Endothelial cell of umbilical vein (primary cell): ENCODE measurements at regions not wholly inside any gene's neighbourhood (a gene's known extent, or its start where the extent isn't known, plus 50 kb on each side); places are given as distances from the start of the nearest gene placed in this dataset.

Source experiments
- BruUV-seq: library from RNA; stranded (reverse); fragments of 400-500 nt; replicated peaks from 2 replicates; lab custom pipeline; 2021; lab: Mats Ljungman, UMichigan
- CTCF ChIA-PET: fragments of 300-600, 350-600 bp; sonication (Branson Sonifier 250); formaldehyde crosslinking; loops from one replicate; lab custom pipeline; 2021; ENCODE audit warnings: antibody characterized with exemption, inconsistent platforms; lab: Charles Lee
- POLR2A ChIA-PET: fragments of 300-600, 350-600 bp; sonication (Branson Sonifier 250); formaldehyde crosslinking; loops from one replicate; lab custom pipeline; 2021; ENCODE audit warnings: antibody characterized with exemption, inconsistent platforms; lab: Charles Lee
- DNase-seq: peaks from one replicate; pipeline ENCODE4 v3.0.0-alpha.2; 2011; ENCODE audit warnings: low read depth, low spot score
- FAIRE-seq: peaks from 2 replicates; lab custom pipeline; 2011; peaks lifted over from hg19 to GRCh38; lab: Jason Lieb, UNC
- H2AFZ ChIP-seq: 2 replicates; pipeline ENCODE4 v1.6.0; 2012; ENCODE audit warnings: low read depth, low read length, control low read depth, inconsistent platforms
- H3K27ac ChIP-seq: 2 replicates; pipeline ENCODE4 v1.5.1; 2011; ENCODE audit warnings: low read depth, mild to moderate bottlenecking, control low read depth, low read length, moderate library complexity; ENCODE audit not compliant: insufficient read depth
- H3K27me3 ChIP-seq, 2 experiments: 2 replicates each; pipeline versions ENCODE4 v1.6.0 to v1.6.1; 2011; ENCODE audit warnings: low read length in 2 of 2, mixed read lengths in 1 of 2; ENCODE audit not compliant: control insufficient read depth in 2 of 2, insufficient read depth in 2 of 2
- H3K36me3 ChIP-seq, 2 experiments: 2 replicates in 1 of 2; 3 replicates in 1 of 2; pipeline ENCODE4 v1.5.1; 2011; ENCODE audit warnings: low read length in 2 of 2, mild to moderate bottlenecking in 1 of 2, moderate library complexity in 1 of 2; ENCODE audit not compliant: control insufficient read depth in 2 of 2, insufficient read depth in 2 of 2; ENCODE audit errors: extremely low read depth in 1 of 2
- H3K4me1 ChIP-seq: 3 replicates; pipeline ENCODE4 v1.5.1; 2011; ENCODE audit warnings: mild to moderate bottlenecking, low read length; ENCODE audit not compliant: control insufficient read depth, insufficient read depth; ENCODE audit errors: extremely low read depth
- H3K4me2 ChIP-seq: 2 replicates; pipeline ENCODE4 v1.6.1; 2011; ENCODE audit warnings: low read length, control low read depth, mixed read lengths; ENCODE audit not compliant: insufficient read depth
- H3K4me3 ChIP-seq, 3 experiments: fragments of 200-600 bp in 1 of 3; sonication (generic), shearing (Covaris generic) in 1 of 3; replicated peaks in 1 of 3; 2 replicates each; pipeline ENCODE4 v1.5.1; 2011 to 2016; ENCODE audit warnings: control low read depth in 3 of 3, low read length in 3 of 3, mild to moderate bottlenecking in 2 of 3, inconsistent platforms in 1 of 3, low read depth in 1 of 3, moderate library complexity in 1 of 3; ENCODE audit not compliant: insufficient read depth in 1 of 3
- H3K79me2 ChIP-seq: 2 replicates; pipeline ENCODE4 v1.6.0; 2012; ENCODE audit warnings: low read length, inconsistent platforms; ENCODE audit not compliant: control insufficient read depth, insufficient read depth
- H3K9ac ChIP-seq: replicated peaks from 2 replicates; pipeline ENCODE3; 2011; ENCODE audit warnings: low read length, control low read depth; ENCODE audit not compliant: insufficient read depth; ENCODE audit errors: extremely low read depth
- H3K9me1 ChIP-seq: replicated peaks from 3 replicates; pipeline ENCODE4 v1.6.0; 2011; ENCODE audit warnings: mild to moderate bottlenecking, low read length; ENCODE audit not compliant: control insufficient read depth, insufficient read depth; ENCODE audit errors: extremely low read depth
- H3K9me3 ChIP-seq: replicated peaks from 2 replicates; pipeline ENCODE4 v1.5.1; 2012; ENCODE audit warnings: low read length, inconsistent platforms; ENCODE audit not compliant: control insufficient read depth, insufficient read depth
- H4K20me1 ChIP-seq: replicated peaks from 2 replicates; pipeline ENCODE3; 2011; ENCODE audit warnings: mild to moderate bottlenecking, low read length; ENCODE audit not compliant: control insufficient read depth, insufficient read depth; ENCODE audit errors: extremely low read depth
- EZH2 ChIP-seq: IDR thresholded peaks from 2 replicates; pipeline ENCODE4 v1.6.1; 2012; ENCODE audit warnings: borderline replicate concordance, low read depth, mild to moderate bottlenecking, moderate library complexity, low read length, inconsistent platforms; ENCODE audit not compliant: severe bottlenecking
- FOS ChIP-seq: IDR thresholded peaks from 2 replicates; pipeline ENCODE4 v1.6.1; 2011; ENCODE audit warnings: mild to moderate bottlenecking, low read length, moderate library complexity, borderline replicate concordance; ENCODE audit not compliant: insufficient read depth
- GATA2 ChIP-seq: IDR thresholded peaks from 2 replicates; pipeline ENCODE4 v1.7.0; 2011; ENCODE audit warnings: low read depth, mild to moderate bottlenecking, moderate library complexity, mixed read lengths, low read length; ENCODE audit not compliant: insufficient read length, insufficient read depth
- JUN ChIP-seq: IDR thresholded peaks from 2 replicates; pipeline ENCODE4 v1.6.1; 2011; ENCODE audit warnings: borderline replicate concordance, low read depth; ENCODE audit not compliant: insufficient read length, insufficient read depth
- MAX ChIP-seq: IDR thresholded peaks from 2 replicates; pipeline ENCODE4 v1.6.1; 2011; ENCODE audit not compliant: insufficient read depth, insufficient read length
- MYC ChIP-seq: IDR thresholded peaks from one replicate; pipeline ENCODE4 v1.6.1; 2011; ENCODE audit warnings: mild to moderate bottlenecking, low read depth, low read length
- POLR2A ChIP-seq: IDR thresholded peaks from 2 replicates; pipeline ENCODE4 v1.6.1; 2012; ENCODE audit warnings: low read depth, mild to moderate bottlenecking, control low read depth, low read length
- POLR2AphosphoS5 ChIP-seq: IDR thresholded peaks from 2 replicates; pipeline ENCODE4 v1.6.1; 2012; ENCODE audit warnings: low read depth, mild to moderate bottlenecking, control low read depth, low read length, moderate library complexity; ENCODE audit not compliant: insufficient read depth
- dilution Hi-C: fragments of 300-500 bp; cut with MboI; formaldehyde crosslinking; loops from one replicate; pipeline ENCODE4 v1.15.0; 2019; ENCODE audit warnings: low sequenced_read_pairs; ENCODE audit not compliant: extremely low pct_ligation_motif_present
- intact Hi-C: fragments of 100-400 bp; cut with micrococcal nuclease; formaldehyde crosslinking; loops from one replicate; pipeline ENCODE4 v1.10.0; 2022
- TF ChIP-seq, protein P1 (sequence below), 2 donors: IDR thresholded peaks; 1 replicate in 1 of 2; 2 replicates in 1 of 2; pipeline ENCODE4 v1.5.1; 2011; ENCODE audit warnings: low read length in 2 of 2, mild to moderate bottlenecking in 2 of 2, moderate library complexity in 2 of 2, control low read depth in 1 of 2, inconsistent platforms in 1 of 2, low read depth in 1 of 2; ENCODE audit not compliant: insufficient read depth in 1 of 2; ENCODE audit errors: extremely low read depth in 1 of 2

- H4K20me1 ChIP-seq, result no peaks in the 10 kb centered on the region
- ChIA-PET POLR2A (no interaction called here), CTCF (no interaction called here)
- TF ChIP-seq GATA2, result no peak
- no peak for TF ChIP-seq EZH2
- no peak for TF ChIP-seq FOS
- no peak for TF ChIP-seq POLR2A
- no peak for TF ChIP-seq JUN
- TF ChIP-seq POLR2AphosphoS5, result no peak
- no peak for TF ChIP-seq MYC
- TF ChIP-seq MAX, result no peak
- TF ChIP-seq, protein P1, sequence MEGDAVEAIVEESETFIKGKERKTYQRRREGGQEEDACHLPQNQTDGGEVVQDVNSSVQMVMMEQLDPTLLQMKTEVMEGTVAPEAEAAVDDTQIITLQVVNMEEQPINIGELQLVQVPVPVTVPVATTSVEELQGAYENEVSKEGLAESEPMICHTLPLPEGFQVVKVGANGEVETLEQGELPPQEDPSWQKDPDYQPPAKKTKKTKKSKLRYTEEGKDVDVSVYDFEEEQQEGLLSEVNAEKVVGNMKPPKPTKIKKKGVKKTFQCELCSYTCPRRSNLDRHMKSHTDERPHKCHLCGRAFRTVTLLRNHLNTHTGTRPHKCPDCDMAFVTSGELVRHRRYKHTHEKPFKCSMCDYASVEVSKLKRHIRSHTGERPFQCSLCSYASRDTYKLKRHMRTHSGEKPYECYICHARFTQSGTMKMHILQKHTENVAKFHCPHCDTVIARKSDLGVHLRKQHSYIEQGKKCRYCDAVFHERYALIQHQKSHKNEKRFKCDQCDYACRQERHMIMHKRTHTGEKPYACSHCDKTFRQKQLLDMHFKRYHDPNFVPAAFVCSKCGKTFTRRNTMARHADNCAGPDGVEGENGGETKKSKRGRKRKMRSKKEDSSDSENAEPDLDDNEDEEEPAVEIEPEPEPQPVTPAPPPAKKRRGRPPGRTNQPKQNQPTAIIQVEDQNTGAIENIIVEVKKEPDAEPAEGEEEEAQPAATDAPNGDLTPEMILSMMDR (IDR thresholded peaks at IDR 0.05; ENCODE audit: extremely low read depth in 1 of 2, insufficient read depth in 1 of 2, low read depth in 1 of 2, low read length in 2 of 2), result no peak
- no peak overlapping the region for H3K4me2 ChIP-seq
- H3K4me3 ChIP-seq, result no peak overlapping the region
- dilution Hi-C loops, result no loop called here
- H3K79me2 ChIP-seq, result no peaks in the 10 kb centered on the region
- no TSS peak for BruUV-seq
- H3K9me3 ChIP-seq, result no peaks in the 10 kb centered on the region
- DNase-seq (no peak), FAIRE-seq (no peak)
- H3K27ac ChIP-seq, result no peak overlapping the region
- H3K4me1 ChIP-seq, result peaks cover 3% of the 10 kb centered on the region
- H3K9ac ChIP-seq, result no peak overlapping the region
- H3K36me3 ChIP-seq, result no peaks in the 10 kb centered on the region
- no peaks in the 10 kb centered on the region for H3K9me1 ChIP-seq
- intact Hi-C loops, result no loop called here
- no peak overlapping the region for H2AFZ ChIP-seq
- no peaks in the 10 kb centered on the region for H3K27me3 ChIP-seq
Observed at GRCh38 chr6:25112322-25112773, 166.8 kb upstream of the CARMIL1 start.
